Coronary artery (tissue), 2 donors: ENCODE measurements at regions not wholly inside any gene's neighbourhood (a gene's known extent, or its start where the extent isn't known, plus 50 kb on each side); places are given as distances from the start of the nearest gene placed in this dataset.

Experiments
- DNase-seq: peaks from one replicate; pipeline ENCODE4 v3.0.0-alpha.2; 2017; ENCODE audit warnings: low spot score
- H3K27ac ChIP-seq, 2 donors: fragments of 200-600 bp; sonication (generic); one replicate each; pipeline ENCODE4 v1.5.1; 2016 to 2019
- H3K4me3 ChIP-seq: fragments of 200-600 bp; sonication (generic); 2 replicates; pipeline ENCODE4 v1.5.1; 2016; ENCODE audit warnings: mild to moderate bottlenecking, moderate library complexity
- CTCF ChIP-seq: fragments of 200-600 bp; sonication (generic); IDR thresholded peaks from one replicate; pipeline ENCODE4 v1.5.1; 2019; ENCODE audit warnings: antibody characterized with exemption

GRCh38 chr18:41713969-41714825 lies 240.8 kb upstream of the PIK3C3 start:
- Histone ChIP-seq H3K4me3 (no peak overlapping the region), H3K27ac (no peak overlapping the region)
- no peak for TF ChIP-seq CTCF
- no peak for DNase-seq

- Histone ChIP-seq H3K27ac (no peak overlapping the region), H3K4me3 (no peak overlapping the region)
- DNase-seq = no peak
- no peak for TF ChIP-seq CTCF
These were observed 248.7 kb upstream of the PIK3C3 start for GRCh38 chr18:41706301-41706700.

GRCh38 chr18:41703744-41704530 lies 251.1 kb upstream of the PIK3C3 start:
- Histone ChIP-seq H3K4me3 (no peak overlapping the region), H3K27ac (no peak overlapping the region)
- no peak for DNase-seq
- no peak for TF ChIP-seq CTCF

GRCh38 chr18:41700416-41700815 lies 254.6 kb upstream of the PIK3C3 start:
- H3K27ac ChIP-seq = no peak overlapping the region
- TF ChIP-seq CTCF = no peak
- DNase-seq = no peak
- H3K4me3 ChIP-seq = no peak overlapping the region

- no peak for TF ChIP-seq CTCF
- H3K27ac ChIP-seq = no peak overlapping the region
- H3K4me3 ChIP-seq = no peak overlapping the region
- no peak for DNase-seq
These were observed 259.6 kb upstream of the PIK3C3 start for GRCh38 chr18:41695441-41695840.

GRCh38 chr18:41693008-41693407 lies 262.0 kb upstream of the PIK3C3 start:
- Histone ChIP-seq H3K27ac (no peak overlapping the region), H3K4me3 (no peak overlapping the region)
- no peak for TF ChIP-seq CTCF
- DNase-seq = no peak
